ENCODE measurements at regions not wholly inside any gene's neighbourhood (a gene's known extent, or its start where the extent isn't known, plus 50 kb on each side); places are given as distances from the start of the nearest gene placed in this dataset.

DNA sequence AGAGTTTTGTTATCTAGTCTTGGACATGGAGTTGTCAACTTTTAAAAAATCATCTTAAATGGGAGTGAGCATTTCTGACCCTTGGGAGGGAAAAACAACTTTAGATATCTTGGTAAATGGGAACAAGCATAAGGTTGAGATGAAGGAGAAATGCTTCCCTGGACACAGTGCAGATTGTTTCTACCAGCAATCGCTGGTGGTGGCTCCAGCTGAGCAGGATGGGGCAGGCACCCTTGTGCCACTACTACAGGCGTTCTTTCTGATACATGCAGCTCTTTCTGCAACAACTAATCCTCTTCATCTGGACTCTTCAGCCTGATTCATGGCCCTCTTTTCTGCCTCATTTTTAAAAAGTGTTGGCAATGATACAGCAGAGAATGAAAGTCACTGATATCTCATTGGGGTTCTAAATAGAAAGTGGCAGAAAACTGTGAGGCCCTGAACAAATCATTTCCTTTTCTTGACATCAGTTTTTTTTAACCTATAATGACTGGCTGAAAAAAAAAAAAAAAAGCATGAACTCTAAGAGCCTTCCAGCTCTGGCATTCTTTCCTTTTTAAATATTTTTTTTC lies 409.4 kb upstream of the PTGER4 start:
- no peaks in the 10 kb centered on the region for H3K27me3 ChIP-seq (ENCODE audit: control insufficient read depth, insufficient read depth, low read length)
- TF ChIP-seq CTCF (IDR thresholded peaks at IDR 0.05; ENCODE audit: insufficient read depth, low read length, poor library complexity, severe bottlenecking), result no peak
- no peak for DNase-seq (ENCODE audit: low read depth)
- no peak overlapping the region for H3K4me3 ChIP-seq (ENCODE audit: low read depth, low read length)
- no peaks in the 10 kb centered on the region for H3K36me3 ChIP-seq (ENCODE audit: control insufficient read depth, insufficient read depth, low read length)

GRCh38 chr5:40268088-40268487 lies 411.6 kb upstream of the PTGER4 start:
- Histone ChIP-seq H3K4me3 (ENCODE audit: low read depth, low read length) (no peak overlapping the region), H3K36me3 (ENCODE audit: control insufficient read depth, insufficient read depth, low read length) (no peaks in the 10 kb centered on the region), H3K27me3 (ENCODE audit: control insufficient read depth, insufficient read depth, low read length) (no peaks in the 10 kb centered on the region)
- no peak for DNase-seq (ENCODE audit: low read depth)
- TF ChIP-seq CTCF (IDR thresholded peaks at IDR 0.05; ENCODE audit: insufficient read depth, low read length, poor library complexity, severe bottlenecking), result no peak

- no peak for DNase-seq (ENCODE audit: low read depth)
- no peaks in the 10 kb centered on the region for H3K36me3 ChIP-seq (ENCODE audit: control insufficient read depth, insufficient read depth, low read length)
- no peaks in the 10 kb centered on the region for H3K27me3 ChIP-seq (ENCODE audit: control insufficient read depth, insufficient read depth, low read length)
- no peak overlapping the region for H3K4me3 ChIP-seq (ENCODE audit: low read depth, low read length)
- no peak for TF ChIP-seq CTCF (IDR thresholded peaks at IDR 0.05; ENCODE audit: insufficient read depth, low read length, poor library complexity, severe bottlenecking)
Observed at GRCh38 chr5:40266952-40267351, 412.8 kb upstream of the PTGER4 start.

DNA sequence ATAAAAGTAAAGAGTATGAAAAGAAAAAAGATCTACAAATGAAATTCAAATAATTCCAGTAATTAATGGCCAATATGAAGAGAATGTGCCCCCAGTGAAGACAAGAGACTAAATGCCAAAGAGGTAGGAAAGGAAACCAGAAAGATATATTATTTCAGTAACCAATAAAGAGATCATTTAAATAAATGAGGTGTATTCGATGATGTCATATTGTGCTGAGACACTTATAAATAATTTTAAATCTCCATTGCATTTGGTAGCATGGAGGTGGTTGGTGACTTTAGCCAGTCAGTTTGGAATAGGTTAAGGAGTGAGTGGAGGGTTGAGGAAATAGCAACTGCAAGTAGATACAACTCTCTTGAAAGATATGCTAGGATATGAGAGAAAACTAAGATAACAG lies 417.7 kb upstream of the PTGER4 start:
- Histone ChIP-seq H3K36me3 (ENCODE audit: control insufficient read depth, insufficient read depth, low read length) (no peaks in the 10 kb centered on the region), H3K4me3 (ENCODE audit: low read depth, low read length) (no peak overlapping the region), H3K27me3 (ENCODE audit: control insufficient read depth, insufficient read depth, low read length) (no peaks in the 10 kb centered on the region)
- TF ChIP-seq CTCF (IDR thresholded peaks at IDR 0.05; ENCODE audit: insufficient read depth, low read length, poor library complexity, severe bottlenecking), result no peak
- no peak for DNase-seq (ENCODE audit: low read depth)

GRCh38 chr5:40260361-40260760 lies 419.4 kb upstream of the PTGER4 start:
- DNase-seq (ENCODE audit: low read depth), result no peak
- H3K27me3 ChIP-seq (ENCODE audit: control insufficient read depth, insufficient read depth, low read length), result no peaks in the 10 kb centered on the region
- H3K4me3 ChIP-seq (ENCODE audit: low read depth, low read length), result no peak overlapping the region
- no peaks in the 10 kb centered on the region for H3K36me3 ChIP-seq (ENCODE audit: control insufficient read depth, insufficient read depth, low read length)
- no peak for TF ChIP-seq CTCF (IDR thresholded peaks at IDR 0.05; ENCODE audit: insufficient read depth, low read length, poor library complexity, severe bottlenecking)

DNA sequence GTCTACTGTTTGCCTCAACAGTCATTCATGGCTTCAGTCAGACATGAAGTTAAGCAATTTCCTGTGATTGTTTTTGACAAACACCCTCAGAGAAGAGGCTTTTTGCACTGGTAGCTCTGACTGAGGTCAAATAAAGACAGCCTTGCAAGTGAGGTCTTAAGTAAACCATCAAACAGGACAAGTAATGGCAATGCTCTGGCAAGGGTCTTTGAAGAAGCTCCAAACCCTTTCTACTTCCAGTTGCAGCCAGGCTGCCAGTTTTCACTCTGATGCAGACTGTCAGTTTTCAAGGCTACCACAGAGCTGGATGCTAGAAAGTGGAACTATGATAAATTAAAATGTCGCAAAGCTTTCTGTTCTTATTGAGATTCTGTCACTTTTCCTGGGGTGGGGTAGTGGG lies 421.5 kb upstream of the PTGER4 start:
- no peak for TF ChIP-seq CTCF (IDR thresholded peaks at IDR 0.05; ENCODE audit: insufficient read depth, low read length, poor library complexity, severe bottlenecking)
- Histone ChIP-seq H3K4me3 (ENCODE audit: low read depth, low read length) (no peak overlapping the region), H3K36me3 (ENCODE audit: control insufficient read depth, insufficient read depth, low read length) (no peaks in the 10 kb centered on the region), H3K27me3 (ENCODE audit: control insufficient read depth, insufficient read depth, low read length) (no peaks in the 10 kb centered on the region)
- DNase-seq (ENCODE audit: low read depth), result no peak

Data from kidney epithelial cell (primary cell).